ENCODE measurements at regions not wholly inside any gene's neighbourhood (a gene's known extent, or its start where the extent isn't known, plus 50 kb on each side); places are given as distances from the start of the nearest gene placed in this dataset.

GRCh38 chr1:105294838-105295237 lies 1545.1 kb downstream of the AMY1C start:
- TF ChIP-seq CTCF (IDR thresholded peaks at IDR 0.05; ENCODE audit: low read length, missing control alignments): no peak

GRCh38 chr1:105310063-105310462 lies 1560.4 kb downstream of the AMY1C start:
- no peak for DNase-seq (ENCODE audit: low read depth)
- no peak for TF ChIP-seq CTCF (IDR thresholded peaks at IDR 0.05; ENCODE audit: low read length, missing control alignments)
- H3K4me3 ChIP-seq (replicated peaks; ENCODE audit: low read depth, low read length): no peak overlapping the region

More at GRCh38 chr1:105294838-105295237, 1545.1 kb downstream of the AMY1C start:
- no peak for DNase-seq (ENCODE audit: low read depth)
- H3K4me3 ChIP-seq (replicated peaks; ENCODE audit: low read depth, low read length): no peak overlapping the region

- DNase-seq (ENCODE audit: low read depth): no peak
- TF ChIP-seq CTCF (IDR thresholded peaks at IDR 0.05; ENCODE audit: low read length, missing control alignments): no peak
- no peak overlapping the region for H3K4me3 ChIP-seq (replicated peaks; ENCODE audit: low read depth, low read length)
These were observed 1568.3 kb downstream of the AMY1C start for GRCh38 chr1:105317976-105318375.

- DNase-seq (ENCODE audit: low read depth): no peak
- no peak overlapping the region for H3K4me3 ChIP-seq (replicated peaks; ENCODE audit: low read depth, low read length)
- TF ChIP-seq CTCF (IDR thresholded peaks at IDR 0.05; ENCODE audit: low read length, missing control alignments): no peak
These were observed 1577.2 kb downstream of the AMY1C start for GRCh38 chr1:105326886-105327285.

GRCh38 chr1:105337420-105337819 lies 1587.7 kb downstream of the AMY1C start:
- no peak for TF ChIP-seq CTCF (IDR thresholded peaks at IDR 0.05; ENCODE audit: low read length, missing control alignments)
- DNase-seq (ENCODE audit: low read depth): no peak
- H3K4me3 ChIP-seq (replicated peaks; ENCODE audit: low read depth, low read length): no peak overlapping the region

GRCh38 chr1:105343317-105343716 lies 1593.6 kb downstream of the AMY1C start:
- DNase-seq (ENCODE audit: low read depth): no peak
- no peak for TF ChIP-seq CTCF (IDR thresholded peaks at IDR 0.05; ENCODE audit: low read length, missing control alignments)
- H3K4me3 ChIP-seq (replicated peaks; ENCODE audit: low read depth, low read length): no peak overlapping the region

GRCh38 chr1:105359457-105359856 lies 1609.8 kb downstream of the AMY1C start:
- DNase-seq (ENCODE audit: low read depth): no peak
- H3K4me3 ChIP-seq (replicated peaks; ENCODE audit: low read depth, low read length): no peak overlapping the region
- no peak for TF ChIP-seq CTCF (IDR thresholded peaks at IDR 0.05; ENCODE audit: low read length, missing control alignments)
